Transverse colon (tissue), 4 donors: ENCODE measurements at regions not wholly inside any gene's neighbourhood (a gene's known extent, or its start where the extent isn't known, plus 50 kb on each side); places are given as distances from the start of the nearest gene placed in this dataset.

Experiments used
- DNase-seq: peaks from one replicate; pipeline ENCODE4 v3.0.0-alpha.2; 2019
- H3K27ac ChIP-seq, 4 donors: fragments of 200-600 bp; sonication (generic); 2 replicates each; pipeline ENCODE4 v1.5.1; 2016 to 2018; ENCODE audit warnings: inconsistent platforms in 4 of 4
- H3K27me3 ChIP-seq: fragments of 200-600 bp; sonication (generic); 2 replicates; pipeline ENCODE4 v1.5.1; 2017; ENCODE audit warnings: inconsistent platforms
- H3K36me3 ChIP-seq, 4 donors: fragments of 200-600 bp; sonication (generic); 2 replicates each; pipeline ENCODE4 v1.5.1; 2017 to 2019; ENCODE audit warnings: inconsistent platforms in 4 of 4
- H3K4me1 ChIP-seq, 4 donors: fragments of 200-600 bp; sonication (generic); 2 replicates each; pipeline ENCODE4 v1.5.1; 2017 to 2020; ENCODE audit warnings: inconsistent platforms in 4 of 4
- H3K4me3 ChIP-seq, 4 donors: fragments of 200-600 bp; sonication (generic); 1 replicate in 1 of 4; 2 replicates in 3 of 4; pipeline versions ENCODE4 v1.5.1 to v1.6.1; 2017 to 2019; ENCODE audit warnings: inconsistent platforms in 4 of 4
- H3K9me3 ChIP-seq, 2 donors: fragments of 200-600 bp; sonication (generic); 2 replicates each; pipeline ENCODE4 v1.5.1; 2017 to 2019; ENCODE audit warnings: inconsistent platforms in 2 of 2
- CTCF ChIP-seq, 5 experiments: fragments of 200-600 bp in 3 of 5; fragments of 450-650 bp in 2 of 5; sonication (generic) in 3 of 5; IDR thresholded peaks; 1 replicate in 2 of 5; 2 replicates in 3 of 5; pipeline ENCODE4 v1.5.1; 2016 to 2017; ENCODE audit warnings: antibody characterized with exemption in 5 of 5, inconsistent platforms in 3 of 5, mild to moderate bottlenecking in 2 of 5, moderate library complexity in 1 of 5
- EP300 ChIP-seq: sonication (generic); formaldehyde crosslinking; IDR thresholded peaks from one replicate; pipeline ENCODE4 v1.6.1; 2017; ENCODE audit warnings: antibody characterized with exemption, low read depth
- POLR2A ChIP-seq: fragments of 450-650 bp; IDR thresholded peaks from one replicate; pipeline ENCODE4 v1.6.1; 2016; ENCODE audit warnings: antibody characterized with exemption, mild to moderate bottlenecking, moderate library complexity
- POLR2AphosphoS5 ChIP-seq, 3 donors: sonication (generic); formaldehyde crosslinking; IDR thresholded peaks; one replicate each; pipeline ENCODE4 v1.6.1; 2016; ENCODE audit warnings: antibody characterized with exemption in 3 of 3
- WGBS, 2 donors: methylation state at CpG; one replicate each; pipeline ENCODE4 v1.1.5; 2018; ENCODE audit warnings: low coverage in 1 of 2; 5-methylcytosine and 5-hydroxymethylcytosine counted together
- in situ Hi-C, 4 donors: fragments of 200-750 bp; cut with MboI; loops; one replicate each; pipeline versions ENCODE4 v1.15.0 to v1.15.1; 2017; ENCODE audit warnings: low sequenced_read_pairs in 3 of 4, low pct_ligation_motif_present in 1 of 4, low pct_unique_long_range_greater_than_20kb in 1 of 4
- intact Hi-C: fragments of 100-400 bp; cut with DNase I; formaldehyde crosslinking; loops from one replicate; pipeline ENCODE4 v1.15.1; 2023; ENCODE audit warnings: low total_unique reads

DNA sequence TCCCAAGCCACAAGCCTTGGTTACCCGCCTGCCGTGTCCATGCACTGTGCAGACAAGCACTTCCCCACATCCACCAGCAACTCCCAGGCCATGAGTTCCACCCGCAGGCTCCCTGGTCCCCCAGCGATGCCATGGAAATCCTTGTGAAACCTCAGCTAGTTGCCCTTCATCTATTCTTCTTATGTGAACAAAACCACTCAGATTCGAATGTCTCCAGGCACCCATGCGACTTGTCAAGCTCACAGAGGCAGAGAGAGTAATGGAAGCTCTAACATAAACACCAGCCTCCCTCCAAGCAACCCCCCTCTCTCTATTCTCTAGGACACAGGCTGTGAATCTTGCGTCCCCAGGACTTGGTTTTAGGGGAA, 182.6 kb downstream of the C16orf95 start:
- no peaks in the 10 kb centered on the region for H3K4me1 ChIP-seq
- H3K36me3 ChIP-seq, result no peaks in the 10 kb centered on the region
- DNase-seq, result no peak
- in situ Hi-C loops (no loop called here), intact Hi-C loops (no loop called here)
- H3K4me3 ChIP-seq, result no peak overlapping the region
- WGBS, 2 donors, result 84% methylated on average over 7 of the region's 7 CpGs; no CpG with 5 or more reads in 1 of the 2 donors
- H3K27ac ChIP-seq, result no peak overlapping the region
- no peaks in the 10 kb centered on the region for H3K9me3 ChIP-seq
- no peak for TF ChIP-seq POLR2AphosphoS5 (IDR thresholded peaks at IDR 0.05)
- TF ChIP-seq POLR2A, result no peak
- no peak for TF ChIP-seq CTCF (IDR thresholded peaks at IDR 0.05)
- no peak for TF ChIP-seq EP300
- H3K27me3 ChIP-seq, result no peaks in the 10 kb centered on the region

DNA sequence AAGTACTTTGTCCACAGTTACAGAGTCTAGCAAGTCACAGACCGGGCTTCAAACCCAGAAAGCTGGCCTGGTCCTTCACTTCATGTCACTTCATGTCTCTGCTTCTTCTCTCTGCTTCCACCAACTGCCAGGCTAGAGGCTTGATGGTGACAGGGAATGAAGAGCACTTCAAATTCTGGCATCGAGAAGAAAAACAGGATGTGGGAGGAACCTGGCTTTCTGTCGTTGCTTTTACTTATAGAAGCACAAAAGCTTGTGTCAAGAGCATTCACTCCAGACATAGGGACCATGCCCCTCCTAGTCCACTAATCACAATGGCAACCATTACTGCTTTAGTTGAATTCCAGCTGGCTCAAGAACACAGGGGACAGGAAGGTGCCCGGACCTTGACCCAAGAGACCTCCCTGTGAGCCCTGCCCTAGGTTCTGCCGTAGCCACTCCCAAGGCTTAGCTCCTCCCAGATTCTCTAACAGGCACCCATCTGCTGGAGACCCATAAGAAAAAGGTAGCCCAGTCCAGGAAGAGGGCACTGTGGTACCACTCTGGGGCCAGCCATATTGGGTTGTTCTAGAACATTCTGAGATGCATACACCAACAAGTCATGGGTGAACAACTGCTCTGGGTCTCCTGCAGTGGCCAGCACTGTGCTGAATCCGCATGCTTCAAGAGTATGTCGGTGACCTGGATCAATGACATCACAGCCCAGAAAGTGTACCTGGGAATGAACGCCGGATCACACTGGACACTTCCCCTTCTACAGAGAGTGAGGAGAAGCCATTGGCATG, 181.8 kb downstream of the C16orf95 start:
- Histone ChIP-seq H3K9me3 (no peaks in the 10 kb centered on the region), H3K27me3 (no peaks in the 10 kb centered on the region), H3K27ac (no peak overlapping the region), H3K4me1 (no peaks in the 10 kb centered on the region), H3K4me3 (no peak overlapping the region), H3K36me3 (no peaks in the 10 kb centered on the region)
- WGBS, 2 donors, result 61 to 92% methylated on average over 2 to 9 of the region's 9 CpGs
- DNase-seq, result no peak
- intact Hi-C loops, result no loop called here
- in situ Hi-C loops, result no loop called here
- TF ChIP-seq POLR2A (no peak), POLR2AphosphoS5 (IDR thresholded peaks at IDR 0.05) (no peak), CTCF (IDR thresholded peaks at IDR 0.05) (no peak), EP300 (no peak)

DNA sequence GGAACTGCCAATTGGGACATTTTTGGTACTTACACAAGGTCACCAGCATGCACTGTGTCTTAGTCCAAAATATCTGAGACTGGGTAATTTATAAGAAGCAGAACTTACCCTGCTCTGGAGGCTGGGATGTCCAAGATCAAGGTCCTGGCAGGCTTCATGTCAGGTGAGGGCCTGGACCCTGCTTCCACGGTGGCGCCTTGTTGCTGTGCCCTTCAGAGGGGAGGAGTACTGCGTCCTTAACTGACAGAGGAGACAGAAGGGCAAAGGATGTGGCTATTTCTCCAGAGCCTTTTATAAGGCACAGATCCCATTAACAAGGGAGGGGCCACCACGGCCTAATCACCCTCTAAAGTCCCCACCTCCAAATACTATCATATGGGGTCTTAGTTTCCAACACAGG, 178.9 kb downstream of the C16orf95 start:
- no peaks in the 10 kb centered on the region for H3K36me3 ChIP-seq
- no peak overlapping the region for H3K27ac ChIP-seq
- no peak for DNase-seq
- no peak overlapping the region for H3K4me3 ChIP-seq
- H3K9me3 ChIP-seq, result no peaks in the 10 kb centered on the region
- 86 to 90% methylated on average over 2 to 4 of the region's 4 CpGs for WGBS, 2 donors
- H3K27me3 ChIP-seq, result no peaks in the 10 kb centered on the region
- in situ Hi-C loops, result no loop called here
- H3K4me1 ChIP-seq, result no peaks in the 10 kb centered on the region
- intact Hi-C loops, result no loop called here
- no peak for TF ChIP-seq POLR2A
- TF ChIP-seq EP300, result no peak
- TF ChIP-seq POLR2AphosphoS5 (IDR thresholded peaks at IDR 0.05), result no peak
- TF ChIP-seq CTCF (IDR thresholded peaks at IDR 0.05), result no peak

DNA sequence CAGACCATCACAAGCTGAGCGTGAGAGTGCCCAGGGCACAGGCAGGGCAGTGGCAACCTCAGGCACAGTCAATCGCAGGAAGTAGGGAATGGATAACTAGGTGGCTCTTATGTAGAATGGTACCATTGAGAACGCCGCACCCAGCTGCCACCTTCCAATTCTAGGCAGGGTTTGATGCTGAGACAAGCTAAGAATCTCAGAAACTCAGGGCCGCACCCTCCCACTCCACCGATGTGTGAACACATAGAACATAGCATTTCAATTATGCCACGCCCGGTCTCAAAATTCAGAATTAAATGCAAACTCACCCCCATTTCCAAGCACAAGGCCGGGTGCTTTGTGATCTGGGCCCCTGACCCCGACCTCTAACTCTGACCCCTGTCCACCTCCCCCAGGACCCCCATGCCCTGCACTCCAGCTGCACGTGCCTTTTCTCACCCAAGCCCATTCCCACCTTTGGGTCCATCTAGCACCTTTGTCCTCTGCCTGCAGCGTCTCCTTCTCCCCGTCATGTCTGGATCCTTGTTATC, 178.4 kb downstream of the C16orf95 start:
- no peaks in the 10 kb centered on the region for H3K27me3 ChIP-seq
- H3K27ac ChIP-seq, result no peak overlapping the region
- in situ Hi-C loops (no loop called here), intact Hi-C loops (no loop called here)
- no peaks in the 10 kb centered on the region for H3K9me3 ChIP-seq
- no peak for TF ChIP-seq CTCF (IDR thresholded peaks at IDR 0.05)
- TF ChIP-seq POLR2AphosphoS5 (IDR thresholded peaks at IDR 0.05), result no peak
- no peak for TF ChIP-seq POLR2A
- no peak for TF ChIP-seq EP300
- no peaks in the 10 kb centered on the region for H3K4me1 ChIP-seq
- H3K4me3 ChIP-seq, result no peak overlapping the region
- H3K36me3 ChIP-seq, result no peaks in the 10 kb centered on the region
- WGBS, 2 donors, result 77 to 90% methylated on average over 2 to 13 of the region's 13 CpGs
- no peak for DNase-seq
